NCI-H146 treated with DMSO at 0.1 percent for 48 hours (cell line): ENCODE measurements at regions not wholly inside any gene's neighbourhood (a gene's known extent, or its start where the extent isn't known, plus 50 kb on each side); places are given as distances from the start of the nearest gene placed in this dataset.
"Not testable (repeated sequence)": the region's sequence is repeated elsewhere in the genome, so short reads cannot be mapped to it uniquely, and the experiment has no call there.

Experiments
- DNase-seq: peaks from one replicate; lab custom pipeline; 2025; ENCODE audit not compliant: unreplicated experiment; lab: John Stamatoyannopoulos, UW

GRCh38 chr5:177941386-177941785, 54.7 kb downstream of the PROP1 start:
- not testable (repeated sequence) for DNase-seq

- DNase-seq = peak; percentile 1
These were observed 56.5 kb downstream of the PROP1 start for GRCh38 chr5:177939246-177940171.

GRCh38 chr5:177938767-177939166, 57.3 kb downstream of the PROP1 start:
- not testable (repeated sequence) for DNase-seq

DNA sequence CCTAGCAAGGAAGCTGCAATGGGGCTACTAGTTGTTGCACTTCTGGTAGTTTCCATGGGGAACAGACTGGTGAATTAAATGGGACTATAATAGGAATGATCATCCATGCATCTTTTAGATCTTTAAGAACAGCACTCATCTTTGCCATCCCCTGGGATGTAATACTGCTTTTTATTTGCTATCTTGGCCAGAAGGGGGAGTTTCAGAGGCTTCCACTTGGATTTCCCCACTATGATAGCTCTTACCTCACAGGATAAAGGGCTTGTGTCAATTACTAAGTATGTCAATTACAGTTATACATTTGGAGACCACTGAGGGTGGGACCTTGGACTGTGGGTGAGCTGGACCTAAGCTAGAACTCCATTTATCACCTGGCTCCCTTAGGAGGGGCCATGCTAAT, 61.8 kb downstream of the PROP1 start:
- DNase-seq = not testable (repeated sequence)

GRCh38 chr5:177930269-177931022, 65.6 kb downstream of the PROP1 start:
- DNase-seq = peak; percentile 2

- DNase-seq = not testable (repeated sequence)
These were observed 66.4 kb downstream of the PROP1 start for GRCh38 chr5:177929618-177930017.

GRCh38 chr5:177927500-177927899, 68.5 kb downstream of the PROP1 start:
- DNase-seq = not testable (repeated sequence)

GRCh38 chr5:177924577-177924976, 71.5 kb downstream of the PROP1 start:
- DNase-seq = not testable (repeated sequence)

DNA sequence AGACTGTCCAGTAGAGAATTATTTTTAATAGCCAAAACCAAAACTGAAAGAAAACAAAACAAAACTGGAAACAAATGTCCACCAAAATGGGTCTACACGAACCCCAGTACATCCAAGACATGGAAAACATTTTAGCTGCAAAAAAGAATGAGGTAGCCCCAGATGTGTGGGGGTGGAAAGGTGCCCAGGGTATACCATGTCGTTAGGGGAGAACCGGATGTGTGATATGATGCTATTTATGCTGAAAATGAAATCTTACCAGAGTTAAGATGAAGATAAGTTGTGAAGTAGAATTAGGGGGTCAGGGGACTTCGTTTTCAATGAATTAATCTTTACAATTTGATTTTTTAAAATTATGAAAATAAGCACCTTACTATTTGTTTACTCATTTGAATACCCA, 72.2 kb downstream of the PROP1 start:
- not testable (repeated sequence) for DNase-seq

- DNase-seq = not testable (repeated sequence)
These were observed 72.9 kb downstream of the PROP1 start for GRCh38 chr5:177923189-177923588.

- DNase-seq = not testable (repeated sequence)
These were observed 86.8 kb downstream of the PROP1 start for GRCh38 chr5:177909261-177909660.

DNA sequence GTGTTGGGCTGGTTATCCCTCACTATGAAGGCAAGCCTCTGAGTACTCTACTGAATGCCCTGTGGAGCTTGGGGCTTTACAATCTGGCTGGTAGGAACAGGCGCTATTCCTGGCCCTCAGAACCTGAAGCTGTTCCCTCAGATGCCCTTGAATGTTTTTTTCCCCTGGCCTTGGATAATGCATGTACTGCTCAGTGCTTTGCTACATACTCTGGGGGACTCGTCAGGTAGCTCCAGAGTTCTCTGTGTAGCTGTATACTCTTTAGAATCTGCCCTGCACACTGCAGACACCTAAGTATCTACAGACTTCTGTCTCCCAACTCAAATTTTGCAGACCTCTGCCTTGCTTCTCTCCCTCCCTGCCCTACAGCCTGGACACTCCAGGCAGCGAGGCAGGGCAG, 93.2 kb downstream of the PROP1 start:
- not testable (repeated sequence) for DNase-seq

DNA sequence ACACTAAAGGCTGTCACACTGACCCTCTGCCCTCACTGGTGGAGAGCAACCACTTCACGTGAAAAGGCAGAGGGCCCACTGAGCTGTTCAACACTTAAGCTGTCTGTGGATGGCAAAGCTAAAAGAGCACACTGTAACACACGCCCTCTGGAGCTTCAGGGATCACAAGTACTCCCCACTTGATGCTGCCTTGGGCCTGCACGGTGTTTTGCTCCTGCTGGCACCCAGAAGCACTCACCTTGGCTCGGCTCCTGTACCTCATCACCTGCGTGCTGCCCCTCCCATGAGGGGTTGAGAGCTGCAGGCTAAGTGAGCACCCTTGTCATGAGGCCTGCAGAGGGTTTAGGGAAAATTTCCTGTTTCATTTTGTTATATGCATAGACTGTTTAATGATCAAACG, 96.0 kb downstream of the PROP1 start:
- DNase-seq = not testable (repeated sequence)

DNA sequence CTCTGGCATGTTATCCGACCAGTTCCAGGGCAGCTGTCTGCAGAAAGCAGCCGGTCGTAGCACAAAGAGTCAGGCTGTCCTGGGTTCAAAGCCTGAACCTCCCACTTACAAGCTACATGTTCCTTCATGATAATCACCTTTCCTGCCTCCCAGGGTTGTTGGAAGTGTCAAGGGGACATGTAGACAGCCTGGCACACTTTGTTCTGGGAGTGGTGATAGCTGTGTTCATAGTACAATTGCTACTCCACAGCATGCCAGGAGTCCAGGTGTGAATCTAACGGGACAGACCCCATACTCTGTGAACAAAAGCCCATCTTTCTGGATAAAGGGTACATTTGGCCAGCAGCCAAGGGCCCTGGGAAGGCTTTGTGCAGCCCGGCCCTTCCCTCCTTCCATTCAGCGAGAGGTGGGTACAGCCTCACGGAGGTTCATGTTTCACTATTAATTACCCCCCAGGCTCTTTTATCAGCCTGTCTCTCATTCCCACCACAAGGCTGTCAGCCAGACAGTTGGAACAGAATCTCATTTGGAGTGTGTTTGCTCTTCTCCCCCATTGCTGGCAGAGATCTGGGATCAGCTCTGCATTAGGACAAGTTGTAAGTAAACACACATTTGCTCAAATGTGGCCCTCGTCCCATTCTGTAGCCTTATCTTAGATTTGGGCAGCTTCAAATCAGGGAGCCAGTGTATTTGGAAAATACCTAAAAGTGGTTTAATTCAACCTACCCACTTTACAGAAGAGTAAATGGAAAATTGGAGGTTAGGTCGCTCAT, 101.2 kb downstream of the PROP1 start:
- not testable (repeated sequence) for DNase-seq

DNA sequence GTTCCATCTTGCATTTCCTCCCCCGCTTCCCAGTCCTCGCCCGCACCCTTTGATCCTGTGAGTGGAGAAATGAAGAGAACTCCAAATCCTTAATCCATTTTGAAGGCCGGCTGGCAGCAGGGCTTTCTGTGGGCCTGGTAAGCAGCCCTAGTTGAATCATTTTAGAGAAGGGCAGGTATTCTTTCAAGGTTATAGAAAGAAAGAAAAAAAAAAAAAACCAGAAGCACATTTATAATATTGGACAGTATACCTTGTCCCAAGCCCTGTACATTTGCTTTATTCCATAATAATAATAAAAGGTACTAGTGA, 103.7 kb downstream of the PROP1 start:
- DNase-seq = not testable (repeated sequence)

DNA sequence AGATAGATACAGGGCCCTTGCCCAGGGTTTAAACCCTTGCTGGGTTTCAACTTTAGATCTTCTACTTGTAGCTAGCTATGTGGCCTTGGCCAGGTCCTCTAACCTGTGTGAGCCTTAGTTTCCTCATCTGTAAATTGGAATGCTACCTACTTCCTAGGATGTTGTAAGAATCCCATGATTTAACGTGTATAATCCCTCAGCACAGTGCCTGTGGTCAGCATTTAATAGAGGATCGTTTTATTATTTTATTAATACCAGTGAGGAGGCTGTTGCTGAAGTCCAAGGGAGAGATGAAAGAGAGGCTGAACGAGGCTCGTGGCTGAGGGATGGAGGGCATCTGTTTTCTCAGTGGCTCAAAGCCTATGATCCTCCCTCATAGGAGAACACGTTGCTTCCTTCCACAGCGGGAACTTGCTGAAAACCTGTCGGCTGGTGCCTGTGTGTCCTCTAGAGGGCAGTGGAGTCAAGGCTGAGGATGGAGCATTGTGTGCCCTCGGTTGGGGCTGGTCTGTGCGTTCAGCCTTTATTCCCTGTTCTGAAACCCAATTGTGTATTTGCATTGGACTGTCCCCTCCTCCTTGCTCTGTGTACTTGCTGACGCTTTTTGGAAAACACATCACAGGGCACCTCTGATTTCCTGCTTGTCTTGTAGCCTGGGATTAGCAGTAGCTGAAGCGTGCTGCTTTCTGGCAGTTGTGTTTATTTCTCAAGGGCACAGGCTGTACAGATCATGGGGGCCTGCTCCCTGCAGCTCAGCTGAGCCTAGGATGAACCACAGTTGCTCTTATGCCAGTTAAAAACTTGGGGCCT, 104.3 kb downstream of the PROP1 start:
- not testable (repeated sequence) for DNase-seq

GRCh38 chr5:177883295-177883694, 100.6 kb upstream of the FAM153A start:
- DNase-seq = not testable (repeated sequence)

- not testable (repeated sequence) for DNase-seq
These were observed 93.2 kb upstream of the FAM153A start for GRCh38 chr5:177875900-177876238.

- DNase-seq = not testable (repeated sequence)
These were observed 92.6 kb upstream of the FAM153A start for GRCh38 chr5:177875013-177875899.
